Ectodermal cell (in vitro differentiated cells): ENCODE measurements at regions not wholly inside any gene's neighbourhood (a gene's known extent, or its start where the extent isn't known, plus 50 kb on each side); places are given as distances from the start of the nearest gene placed in this dataset.

ENCODE experiments used
- H3K27ac ChIP-seq: 2 replicates; pipeline ENCODE4 v1.7.0; 2013; ENCODE audit warnings: mild to moderate bottlenecking, low read depth, low read length; ENCODE audit not compliant: insufficient read depth, poor library complexity, severe bottlenecking
- H3K27me3 ChIP-seq: 2 replicates; pipeline ENCODE4 v1.7.0; 2013; ENCODE audit warnings: mild to moderate bottlenecking, low read length; ENCODE audit not compliant: insufficient read depth, control insufficient read depth, poor library complexity, severe bottlenecking
- H3K36me3 ChIP-seq: one replicate; pipeline ENCODE4 v1.7.0; 2013; ENCODE audit warnings: low read length; ENCODE audit not compliant: control insufficient read depth, insufficient read depth
- H3K4me1 ChIP-seq: one replicate; pipeline ENCODE4 v1.7.0; 2013; ENCODE audit warnings: low read length; ENCODE audit not compliant: control insufficient read depth, insufficient read depth
- H3K4me3 ChIP-seq: 2 replicates; pipeline ENCODE4 v1.7.0; 2013; ENCODE audit warnings: low read depth, low read length, control low read depth; ENCODE audit not compliant: insufficient read depth
- H3K9me3 ChIP-seq: 2 replicates; pipeline ENCODE4 v1.7.0; 2013; ENCODE audit warnings: mild to moderate bottlenecking, low read length, moderate library complexity; ENCODE audit not compliant: control insufficient read depth
- WGBS, 2 experiments: methylation state at CpG; one replicate each; pipeline ENCODE4 v1.1.7; 2013; ENCODE audit warnings: missing lambda C conversion rate in 2 of 2; 5-methylcytosine and 5-hydroxymethylcytosine counted together

DNA sequence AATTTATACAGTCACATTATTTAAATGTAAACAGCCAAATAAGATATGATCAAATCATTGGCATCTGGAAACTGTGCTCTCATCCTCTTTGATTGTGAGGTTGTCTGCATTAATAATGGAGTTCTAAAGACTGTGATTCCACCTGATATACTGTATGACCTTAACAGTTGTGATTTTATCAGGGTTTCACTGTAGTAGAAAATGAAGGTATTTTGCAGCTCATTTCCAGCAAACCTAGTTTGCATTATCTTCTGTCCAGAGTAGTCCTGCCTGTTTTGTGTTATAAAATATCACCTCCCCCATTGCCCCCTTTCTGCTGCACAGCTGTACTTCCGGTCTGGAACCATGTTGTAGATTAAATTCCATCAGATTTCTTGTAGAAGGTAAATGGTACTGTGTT, 731.6 kb upstream of the FANCL start:
- no peaks in the 10 kb centered on the region for H3K27me3 ChIP-seq
- no peaks in the 10 kb centered on the region for H3K36me3 ChIP-seq
- no peaks in the 10 kb centered on the region for H3K4me1 ChIP-seq
- 86 to 100% methylated on average over 1 of the region's 1 CpG for WGBS, 2 experiments
- no peaks in the 10 kb centered on the region for H3K9me3 ChIP-seq
- H3K27ac ChIP-seq: no peak overlapping the region
- H3K4me3 ChIP-seq: no peak overlapping the region

DNA sequence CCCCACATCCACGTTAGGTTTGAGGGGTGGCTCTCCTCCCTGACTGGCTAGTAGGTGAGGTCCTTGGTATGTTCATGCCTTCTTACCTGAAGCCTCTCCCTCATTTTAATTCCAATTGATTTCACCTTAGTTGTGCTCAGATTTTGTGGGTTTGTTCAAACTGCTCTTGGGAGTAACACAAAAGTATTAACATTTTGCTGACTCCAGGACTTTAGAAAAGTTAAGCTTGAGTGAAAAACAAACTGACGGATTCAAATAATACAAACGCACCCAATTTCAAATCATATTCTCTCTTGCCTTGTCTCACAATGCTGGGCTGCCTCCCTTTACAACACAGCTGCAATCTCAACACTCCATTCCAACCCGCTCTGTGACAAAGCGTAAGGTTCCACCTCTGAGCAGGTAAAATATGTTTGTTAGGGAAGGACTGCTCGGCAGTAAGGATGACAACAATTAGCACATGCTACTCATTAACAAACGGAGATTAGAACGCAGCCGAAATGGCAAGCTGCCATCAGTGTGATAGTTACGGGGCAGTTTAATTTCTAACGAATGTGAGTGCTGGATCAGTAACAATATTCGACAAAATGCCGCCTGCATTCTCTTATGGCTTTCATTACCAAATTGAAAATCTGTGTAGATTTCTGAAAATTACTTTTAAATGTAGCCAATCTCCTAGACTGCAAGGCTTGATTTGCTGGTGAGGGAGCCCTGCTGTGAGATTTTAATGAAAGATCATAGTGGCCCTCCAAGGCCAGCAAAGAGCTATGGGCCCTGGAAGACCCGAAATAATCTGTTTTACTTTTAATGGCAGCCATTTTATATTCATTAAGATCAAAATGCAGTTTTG, 730.6 kb upstream of the FANCL start:
- Histone ChIP-seq H3K36me3 (no peaks in the 10 kb centered on the region), H3K9me3 (no peaks in the 10 kb centered on the region), H3K4me1 (no peaks in the 10 kb centered on the region), H3K27me3 (no peaks in the 10 kb centered on the region), H3K4me3 (no peak overlapping the region), H3K27ac (no peak overlapping the region)
- WGBS, 2 experiments: 91 to 93% methylated on average over 12 to 14 of the region's 14 CpGs

DNA sequence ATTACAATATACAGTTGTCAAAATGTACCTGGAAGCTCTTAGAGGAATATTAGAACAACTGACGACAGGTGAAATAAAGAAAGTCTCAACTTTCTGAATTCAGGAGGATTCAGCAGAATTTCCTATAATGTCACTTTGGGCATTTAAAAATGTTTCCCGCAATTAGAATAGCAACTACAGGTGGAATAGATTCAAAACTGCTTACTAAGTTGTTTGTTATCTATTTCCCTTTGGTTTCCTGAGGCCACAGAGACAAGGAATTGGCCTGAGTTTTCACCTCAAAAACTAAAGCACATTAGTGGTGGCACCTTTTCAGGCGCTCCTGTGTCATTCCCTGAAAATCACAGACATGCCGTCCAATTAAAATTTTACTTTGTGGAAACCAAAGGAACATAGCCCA, 729.2 kb upstream of the FANCL start:
- Histone ChIP-seq H3K9me3 (no peaks in the 10 kb centered on the region), H3K4me1 (no peaks in the 10 kb centered on the region), H3K4me3 (no peak overlapping the region), H3K27ac (no peak overlapping the region), H3K36me3 (no peaks in the 10 kb centered on the region), H3K27me3 (no peaks in the 10 kb centered on the region)
- 92 to 95% methylated on average over 4 of the region's 4 CpGs for WGBS, 2 experiments

DNA sequence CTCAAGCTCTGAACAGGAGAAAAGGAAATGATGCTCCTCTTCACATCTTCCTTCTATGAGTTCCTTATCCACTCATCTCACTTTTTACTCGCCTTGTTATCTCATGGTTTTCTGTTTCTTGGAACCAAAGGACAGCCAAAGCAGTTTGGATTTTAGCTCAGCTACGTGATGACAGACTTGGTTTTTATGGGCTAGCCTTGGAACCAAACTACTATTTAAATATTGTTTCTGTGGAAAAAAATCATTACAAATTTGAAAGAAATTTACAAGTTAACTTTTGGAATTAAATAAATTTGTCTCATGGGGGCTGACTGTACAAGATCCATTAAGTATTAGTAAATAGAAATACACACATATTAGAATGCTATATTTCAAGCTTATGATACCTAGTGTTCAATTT, 727.8 kb upstream of the FANCL start:
- no peak overlapping the region for H3K4me3 ChIP-seq
- H3K4me1 ChIP-seq: no peaks in the 10 kb centered on the region
- H3K36me3 ChIP-seq: no peaks in the 10 kb centered on the region
- H3K27ac ChIP-seq: no peak overlapping the region
- 94 to 95% methylated on average over 2 of the region's 2 CpGs for WGBS, 2 experiments
- no peaks in the 10 kb centered on the region for H3K27me3 ChIP-seq
- no peaks in the 10 kb centered on the region for H3K9me3 ChIP-seq

DNA sequence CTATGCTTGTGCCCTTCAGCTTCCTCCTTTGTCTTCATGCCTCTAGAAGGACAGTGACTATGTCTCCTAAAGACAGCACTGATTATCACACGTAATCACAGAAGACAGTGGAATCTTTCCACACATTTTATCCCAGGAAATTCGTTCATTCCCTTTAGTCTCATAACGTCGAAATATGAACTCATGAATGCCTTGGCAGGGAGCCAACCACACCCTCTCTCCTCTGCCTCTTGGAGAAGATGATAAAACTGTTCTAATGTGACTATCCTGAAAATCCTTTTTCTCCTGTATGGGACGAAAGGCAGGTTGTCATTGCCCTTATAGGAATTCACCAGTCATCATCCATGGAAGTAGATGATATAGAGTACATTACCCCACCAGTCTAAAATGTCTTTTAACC, 726.6 kb upstream of the FANCL start:
- no peaks in the 10 kb centered on the region for H3K4me1 ChIP-seq
- H3K36me3 ChIP-seq: no peaks in the 10 kb centered on the region
- no peak overlapping the region for H3K27ac ChIP-seq
- H3K4me3 ChIP-seq: no peak overlapping the region
- H3K9me3 ChIP-seq: no peaks in the 10 kb centered on the region
- H3K27me3 ChIP-seq: no peaks in the 10 kb centered on the region
- WGBS, 2 experiments: 90 to 91% methylated on average over 4 to 5 of the region's 5 CpGs

DNA sequence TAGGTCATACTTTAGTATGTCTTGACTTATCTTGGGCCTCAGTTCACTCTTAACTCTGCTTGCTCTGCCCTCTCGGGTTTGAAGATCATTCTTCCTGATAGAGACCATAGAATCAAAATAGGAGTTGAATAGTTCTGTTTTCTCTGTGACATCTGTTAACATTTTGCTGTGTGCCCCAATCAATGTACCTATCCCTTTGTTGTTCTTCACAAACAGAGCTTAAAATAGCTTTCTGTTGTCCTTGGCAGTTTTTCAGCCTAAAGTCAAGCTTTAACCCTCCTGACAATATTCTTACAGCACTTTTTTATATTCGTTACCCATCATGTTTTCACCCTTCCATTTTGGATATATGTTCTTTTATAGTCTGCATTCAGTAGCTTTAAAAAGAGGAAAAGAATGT, 724.5 kb upstream of the FANCL start:
- H3K27me3 ChIP-seq: no peaks in the 10 kb centered on the region
- WGBS, 2 experiments: 89 to 98% methylated on average over 1 to 2 of the region's 2 CpGs
- H3K27ac ChIP-seq: no peak overlapping the region
- H3K9me3 ChIP-seq: no peaks in the 10 kb centered on the region
- no peaks in the 10 kb centered on the region for H3K36me3 ChIP-seq
- H3K4me1 ChIP-seq: no peaks in the 10 kb centered on the region
- H3K4me3 ChIP-seq: no peak overlapping the region

DNA sequence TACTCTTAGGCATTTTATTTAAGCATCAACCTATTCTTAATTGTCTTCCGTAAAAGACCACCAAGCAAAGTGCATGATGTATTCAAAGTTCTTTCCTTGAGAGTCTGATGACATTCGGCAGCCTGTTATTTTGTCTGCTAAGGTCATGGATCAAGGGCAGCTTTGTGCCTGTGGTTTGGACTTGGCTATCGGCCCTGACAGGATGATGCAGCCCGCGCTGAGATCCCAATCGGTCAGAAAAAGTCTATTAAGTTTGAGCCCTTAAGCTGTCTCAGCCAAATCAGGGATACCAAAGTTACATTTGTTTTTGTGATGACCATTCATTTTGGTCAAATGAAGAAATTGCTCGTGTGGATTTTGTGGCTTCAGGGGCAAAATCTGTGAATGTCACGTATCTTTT, 718.9 kb upstream of the FANCL start:
- 95 to 96% methylated on average over 8 of the region's 8 CpGs for WGBS, 2 experiments
- no peak overlapping the region for H3K27ac ChIP-seq
- no peaks in the 10 kb centered on the region for H3K36me3 ChIP-seq
- H3K9me3 ChIP-seq: no peaks in the 10 kb centered on the region
- peaks cover 1% of the 10 kb centered on the region for H3K4me1 ChIP-seq
- H3K4me3 ChIP-seq: no peak overlapping the region
- H3K27me3 ChIP-seq: no peaks in the 10 kb centered on the region

DNA sequence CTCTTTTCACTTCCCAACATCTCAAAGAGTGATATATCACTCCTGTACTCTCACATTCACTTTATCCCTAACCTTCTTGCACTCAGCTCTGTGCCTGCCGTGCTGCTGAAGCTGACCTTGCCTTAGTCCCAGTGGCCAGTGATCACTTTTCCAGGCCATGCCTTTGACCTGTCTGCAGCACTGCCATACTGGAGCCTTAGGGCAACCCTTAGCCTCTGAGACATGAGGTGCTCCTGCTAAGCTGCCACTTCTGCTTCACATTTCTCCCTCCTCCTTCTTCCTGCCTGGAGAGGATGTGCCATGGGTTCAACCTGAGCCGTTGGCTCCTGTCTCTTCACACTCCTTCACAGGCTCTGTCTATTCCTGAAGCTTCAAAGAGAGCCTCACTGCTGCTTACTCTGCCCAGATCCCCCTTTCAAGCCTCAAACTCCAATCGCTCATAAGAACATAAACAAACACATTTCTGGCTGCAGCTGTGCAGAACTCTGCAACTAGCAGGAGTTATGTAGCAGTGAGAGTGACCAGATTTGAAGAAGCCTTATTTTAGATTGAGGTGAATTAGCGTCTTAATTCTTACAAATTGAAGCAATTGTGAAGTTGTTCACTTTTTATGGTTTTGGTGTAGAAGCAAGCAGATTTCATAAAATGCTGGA, 716.2 kb upstream of the FANCL start:
- Histone ChIP-seq H3K36me3 (no peaks in the 10 kb centered on the region), H3K9me3 (no peaks in the 10 kb centered on the region), H3K4me3 (no peak overlapping the region), H3K27ac (no peak overlapping the region), H3K4me1 (peaks cover 4% of the 10 kb centered on the region), H3K27me3 (no peaks in the 10 kb centered on the region)
- WGBS, 2 experiments: 87 to 91% methylated on average over 4 of the region's 4 CpGs

DNA sequence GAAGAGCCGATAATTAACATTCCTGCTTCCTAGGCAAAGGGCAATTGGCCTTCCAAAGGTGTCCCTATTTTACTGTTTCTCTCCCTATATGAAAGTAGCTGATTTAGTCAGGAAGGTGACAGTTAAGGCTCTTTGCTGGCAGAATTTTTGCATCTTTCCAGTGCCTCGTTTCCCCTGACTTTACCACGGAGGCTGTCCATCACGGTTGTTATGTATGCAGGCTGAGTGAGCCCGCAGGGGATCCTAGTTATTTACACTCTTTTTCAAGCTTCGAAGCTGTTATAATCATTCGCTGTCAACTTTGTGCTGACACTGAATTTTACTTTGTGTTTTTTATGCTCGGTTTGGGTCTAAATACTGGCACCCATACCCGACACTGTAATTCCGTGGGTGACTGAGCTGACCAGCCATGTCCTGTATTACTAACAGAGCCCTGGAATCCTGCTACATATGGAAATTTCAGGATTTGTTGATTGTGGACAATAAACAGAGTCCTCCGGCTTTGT, 713.8 kb upstream of the FANCL start:
- WGBS, 2 experiments: 65 to 66% methylated on average over 11 of the region's 11 CpGs
- Histone ChIP-seq H3K36me3 (no peaks in the 10 kb centered on the region), H3K4me3 (no peak overlapping the region), H3K4me1 (peaks cover 4% of the 10 kb centered on the region), H3K9me3 (no peaks in the 10 kb centered on the region), H3K27ac (no peak overlapping the region), H3K27me3 (no peaks in the 10 kb centered on the region)

DNA sequence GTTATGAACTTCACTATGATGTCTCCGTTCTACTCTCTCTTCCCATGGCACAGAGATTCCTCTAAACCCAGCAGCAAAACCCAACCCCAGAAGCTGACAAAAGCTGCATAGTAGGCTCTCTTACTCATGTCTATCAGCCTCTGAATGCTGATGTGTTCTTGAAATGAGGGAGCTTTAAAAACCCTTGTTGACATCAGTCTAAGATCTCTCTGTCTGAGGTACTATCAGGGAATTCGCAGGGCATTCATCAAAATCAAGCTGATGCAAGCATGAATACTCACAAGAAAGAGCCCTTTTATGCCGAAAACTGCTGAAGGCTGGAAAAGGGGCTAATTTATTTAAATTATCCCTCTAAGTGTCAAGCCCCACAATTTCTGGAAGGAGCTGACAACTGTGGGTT, 710.6 kb upstream of the FANCL start:
- WGBS, 2 experiments: 94 to 96% methylated on average over 3 of the region's 3 CpGs
- Histone ChIP-seq H3K9me3 (no peaks in the 10 kb centered on the region), H3K27ac (no peak overlapping the region), H3K36me3 (no peaks in the 10 kb centered on the region), H3K4me1 (peaks cover 4% of the 10 kb centered on the region), H3K4me3 (no peak overlapping the region), H3K27me3 (no peaks in the 10 kb centered on the region)
